ENCODE measurements at regions not wholly inside any gene's neighbourhood (a gene's known extent, or its start where the extent isn't known, plus 50 kb on each side); places are given as distances from the start of the nearest gene placed in this dataset.

DNA sequence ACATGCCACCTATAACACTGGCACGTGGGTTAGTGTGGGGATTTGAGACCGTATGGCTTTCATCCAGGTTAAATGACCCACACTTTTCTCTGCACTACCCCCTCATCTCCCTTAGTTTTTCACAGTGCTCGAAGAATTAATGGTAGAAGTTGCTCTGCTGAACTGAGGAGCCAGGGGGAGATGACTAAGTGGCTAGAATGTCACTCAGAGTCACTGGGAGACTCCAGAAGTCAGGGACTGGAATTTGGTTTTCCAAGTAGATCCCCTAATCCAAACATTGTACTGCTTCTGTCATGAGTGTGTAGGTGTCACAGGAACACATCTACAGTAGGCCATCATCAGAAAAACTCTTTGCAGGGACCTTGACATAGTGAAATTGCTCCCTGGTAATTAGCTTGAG, 181.0 kb upstream of the RASGRP1 start:
- TF ChIP-seq, protein P1, sequence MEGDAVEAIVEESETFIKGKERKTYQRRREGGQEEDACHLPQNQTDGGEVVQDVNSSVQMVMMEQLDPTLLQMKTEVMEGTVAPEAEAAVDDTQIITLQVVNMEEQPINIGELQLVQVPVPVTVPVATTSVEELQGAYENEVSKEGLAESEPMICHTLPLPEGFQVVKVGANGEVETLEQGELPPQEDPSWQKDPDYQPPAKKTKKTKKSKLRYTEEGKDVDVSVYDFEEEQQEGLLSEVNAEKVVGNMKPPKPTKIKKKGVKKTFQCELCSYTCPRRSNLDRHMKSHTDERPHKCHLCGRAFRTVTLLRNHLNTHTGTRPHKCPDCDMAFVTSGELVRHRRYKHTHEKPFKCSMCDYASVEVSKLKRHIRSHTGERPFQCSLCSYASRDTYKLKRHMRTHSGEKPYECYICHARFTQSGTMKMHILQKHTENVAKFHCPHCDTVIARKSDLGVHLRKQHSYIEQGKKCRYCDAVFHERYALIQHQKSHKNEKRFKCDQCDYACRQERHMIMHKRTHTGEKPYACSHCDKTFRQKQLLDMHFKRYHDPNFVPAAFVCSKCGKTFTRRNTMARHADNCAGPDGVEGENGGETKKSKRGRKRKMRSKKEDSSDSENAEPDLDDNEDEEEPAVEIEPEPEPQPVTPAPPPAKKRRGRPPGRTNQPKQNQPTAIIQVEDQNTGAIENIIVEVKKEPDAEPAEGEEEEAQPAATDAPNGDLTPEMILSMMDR (IDR thresholded peaks at IDR 0.05; ENCODE audit: insufficient read depth, missing control alignments), result no peak
- no peak for DNase-seq (ENCODE audit: insufficient read length, low spot score)
- no peak for FAIRE-seq

DNA sequence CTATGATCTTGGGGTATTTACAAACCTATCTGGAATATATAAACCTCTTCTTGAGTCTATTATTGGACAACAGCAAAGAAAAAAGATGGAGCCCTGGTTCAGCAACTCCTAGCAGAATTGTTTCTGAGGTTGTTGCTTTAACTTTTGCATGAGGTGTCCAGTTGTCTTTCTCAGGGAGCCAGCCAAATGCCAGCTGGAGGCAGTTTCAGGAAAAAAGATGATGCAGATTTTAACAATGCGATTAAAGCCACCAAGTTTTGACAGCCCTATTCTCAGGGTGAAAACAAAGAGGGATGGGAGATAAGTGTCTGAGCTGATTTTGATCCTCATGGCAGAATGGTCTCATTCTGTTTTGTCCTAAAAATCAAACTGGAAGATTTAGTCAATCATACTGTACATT, 181.6 kb upstream of the RASGRP1 start:
- TF ChIP-seq, protein P1 (IDR thresholded peaks at IDR 0.05; ENCODE audit: insufficient read depth, missing control alignments), result no peak
- FAIRE-seq (no peak), DNase-seq (ENCODE audit: insufficient read length, low spot score) (no peak)

DNA sequence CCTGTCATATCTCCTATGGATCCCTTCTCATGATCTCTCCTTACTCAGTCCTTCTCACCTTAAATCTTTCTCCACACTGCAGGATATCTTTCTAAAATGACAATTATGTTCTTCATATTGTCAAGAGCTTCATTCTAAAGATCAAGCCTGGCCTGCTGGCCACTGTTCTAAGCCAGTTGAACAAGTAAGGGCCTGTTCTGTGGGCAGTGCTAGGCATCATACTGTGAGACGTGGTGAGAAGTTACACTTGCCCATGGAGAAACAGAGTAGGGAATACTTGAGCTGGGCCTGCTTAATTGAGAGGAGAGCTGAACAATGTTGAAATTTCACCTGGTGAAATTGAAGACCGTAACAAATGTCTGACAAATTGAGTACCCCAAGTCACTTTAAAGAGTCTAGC, 184.1 kb upstream of the RASGRP1 start:
- FAIRE-seq (no peak), DNase-seq (ENCODE audit: insufficient read length, low spot score) (no peak)
- TF ChIP-seq, protein P1 (IDR thresholded peaks at IDR 0.05; ENCODE audit: insufficient read depth, missing control alignments), result no peak

DNA sequence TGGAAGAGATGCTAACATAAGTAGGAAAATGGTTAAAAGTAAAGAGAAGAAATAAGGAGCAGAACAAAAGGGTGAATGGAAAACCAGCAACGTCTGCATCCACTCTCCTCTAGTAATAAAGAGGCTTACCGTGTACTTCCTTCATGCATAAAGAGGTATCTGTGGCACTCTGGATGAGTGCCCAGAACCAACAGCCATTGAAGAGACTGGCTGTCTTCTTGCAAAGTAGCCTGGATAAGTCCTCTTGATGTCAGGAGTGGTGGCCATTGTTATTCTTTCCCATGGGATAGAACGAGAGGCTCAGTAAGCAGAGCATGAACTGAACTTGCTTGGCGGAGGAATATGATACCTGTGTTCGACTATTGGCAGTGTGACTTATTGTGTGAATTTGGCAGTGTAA, 186.2 kb upstream of the RASGRP1 start:
- DNase-seq (ENCODE audit: insufficient read length, low spot score), result no peak

DNA sequence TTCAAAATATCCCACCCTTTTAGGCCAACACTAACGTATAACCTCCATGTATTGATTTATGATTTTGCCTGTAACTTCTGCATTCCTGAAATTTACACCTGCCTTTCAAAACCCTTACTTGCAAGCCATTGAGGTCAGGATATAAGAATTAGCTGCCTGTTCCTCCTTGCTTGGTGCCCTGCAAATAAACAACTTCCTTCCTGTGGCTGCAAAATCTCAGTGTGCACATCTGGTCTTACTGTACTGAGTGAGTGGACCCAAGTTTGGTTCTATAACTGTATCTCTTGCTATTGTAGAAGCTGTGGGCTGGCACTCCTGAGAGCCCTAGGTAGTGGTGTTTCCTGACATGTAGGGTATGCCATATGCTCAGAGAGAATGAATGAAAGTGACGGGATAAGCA, 191.1 kb upstream of the RASGRP1 start:
- TF ChIP-seq, protein P1 (IDR thresholded peaks at IDR 0.05; ENCODE audit: insufficient read depth, missing control alignments), result no peak
- DNase-seq (ENCODE audit: insufficient read length, low spot score), result no peak
- FAIRE-seq, result no peak

More for the DNA sequence above, 186.2 kb upstream of the RASGRP1 start:
- no peak for FAIRE-seq
- TF ChIP-seq, protein P1 (IDR thresholded peaks at IDR 0.05; ENCODE audit: insufficient read depth, missing control alignments), result no peak

DNA sequence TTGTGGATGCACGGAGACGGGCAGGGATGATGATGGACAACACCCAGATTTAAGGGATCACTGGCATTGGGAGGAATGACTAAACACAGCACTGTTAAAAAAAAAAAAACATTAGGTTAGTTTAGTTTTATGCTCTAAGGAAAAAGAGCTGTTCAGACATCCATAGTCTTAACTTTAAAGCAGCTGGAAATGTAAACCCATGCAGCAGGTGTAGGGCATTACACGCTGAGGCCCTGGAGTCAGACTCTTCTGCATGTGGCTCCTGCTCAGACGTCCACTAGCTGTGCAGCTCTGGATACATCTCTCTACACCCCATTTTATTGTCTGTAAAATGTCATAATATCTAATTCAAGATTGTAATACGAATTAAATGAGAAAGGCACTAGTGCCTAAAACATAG, 191.8 kb upstream of the RASGRP1 start:
- DNase-seq (ENCODE audit: insufficient read length, low spot score), result no peak
- TF ChIP-seq, protein P1 (IDR thresholded peaks at IDR 0.05; ENCODE audit: insufficient read depth, missing control alignments), result no peak
- no peak for FAIRE-seq

DNA sequence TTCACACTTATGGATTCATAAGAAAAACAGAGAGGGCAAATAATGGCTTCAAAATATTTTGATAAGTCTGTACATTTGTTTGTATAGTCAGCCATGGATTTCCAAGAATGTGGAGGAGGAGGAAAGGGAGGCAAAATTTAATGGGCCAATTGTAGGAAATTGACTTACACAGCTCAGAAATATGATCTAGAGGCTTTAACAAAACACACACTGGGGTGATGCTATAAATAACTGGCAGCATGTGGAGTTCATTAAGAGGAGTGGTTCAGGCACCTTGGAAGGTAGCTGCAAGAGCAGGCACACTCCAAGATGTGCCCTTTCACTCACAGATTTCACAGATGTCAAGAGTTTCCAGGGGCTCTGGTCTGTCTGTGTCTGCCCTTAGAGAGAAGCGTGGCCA, 193.4 kb upstream of the RASGRP1 start:
- FAIRE-seq (no peak), DNase-seq (ENCODE audit: insufficient read length, low spot score) (no peak)
- TF ChIP-seq, protein P1 (IDR thresholded peaks at IDR 0.05; ENCODE audit: insufficient read depth, missing control alignments), result no peak

Measured in D721Med (cell line).